D721Med (cell line): ENCODE measurements at regions not wholly inside any gene's neighbourhood (a gene's known extent, or its start where the extent isn't known, plus 50 kb on each side); places are given as distances from the start of the nearest gene placed in this dataset.
A peak's percentile ranks its signal among the peaks of the same experiment; 100 is the strongest.
"Not testable (repeated sequence)": the region's sequence is repeated elsewhere in the genome, so short reads cannot be mapped to it uniquely, and the experiment has no call there.

Experiments used
- DNase-seq: peaks from one replicate; pipeline ENCODE4 v3.0.0; 2011; ENCODE audit warnings: low spot score; ENCODE audit not compliant: insufficient read length
- FAIRE-seq: peaks from 2 replicates; lab custom pipeline; 2011; peaks lifted over from hg19 to GRCh38; lab: Jason Lieb, UNC
- CTCF ChIP-seq: IDR thresholded peaks from 2 replicates; pipeline ENCODE4 v1.5.1; 2012; ENCODE audit warnings: mild to moderate bottlenecking, control low read depth; ENCODE audit not compliant: insufficient read depth; ENCODE audit errors: missing control alignments

DNA sequence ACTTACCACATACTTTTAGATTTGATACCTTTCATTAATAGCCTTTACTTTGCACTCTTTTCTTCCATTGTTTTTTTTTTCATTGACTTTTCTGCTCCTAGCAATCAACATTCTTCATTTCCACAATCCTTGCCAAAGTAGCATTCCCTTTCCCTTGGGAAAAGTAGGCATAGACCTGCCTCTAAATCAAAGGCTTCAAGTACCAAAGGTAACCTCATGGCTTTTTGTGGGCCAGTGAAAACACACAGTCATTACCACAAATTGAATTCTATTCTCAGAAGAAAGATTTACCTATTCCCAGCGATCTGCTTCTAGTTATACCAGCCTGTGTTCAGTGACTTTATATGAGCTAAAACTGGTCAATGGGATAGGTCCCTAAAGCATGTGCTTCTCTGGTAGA lies 109.2 kb downstream of the SOCS6 start:
- TF ChIP-seq CTCF, result no peak
- DNase-seq (no peak), FAIRE-seq (no peak)

DNA sequence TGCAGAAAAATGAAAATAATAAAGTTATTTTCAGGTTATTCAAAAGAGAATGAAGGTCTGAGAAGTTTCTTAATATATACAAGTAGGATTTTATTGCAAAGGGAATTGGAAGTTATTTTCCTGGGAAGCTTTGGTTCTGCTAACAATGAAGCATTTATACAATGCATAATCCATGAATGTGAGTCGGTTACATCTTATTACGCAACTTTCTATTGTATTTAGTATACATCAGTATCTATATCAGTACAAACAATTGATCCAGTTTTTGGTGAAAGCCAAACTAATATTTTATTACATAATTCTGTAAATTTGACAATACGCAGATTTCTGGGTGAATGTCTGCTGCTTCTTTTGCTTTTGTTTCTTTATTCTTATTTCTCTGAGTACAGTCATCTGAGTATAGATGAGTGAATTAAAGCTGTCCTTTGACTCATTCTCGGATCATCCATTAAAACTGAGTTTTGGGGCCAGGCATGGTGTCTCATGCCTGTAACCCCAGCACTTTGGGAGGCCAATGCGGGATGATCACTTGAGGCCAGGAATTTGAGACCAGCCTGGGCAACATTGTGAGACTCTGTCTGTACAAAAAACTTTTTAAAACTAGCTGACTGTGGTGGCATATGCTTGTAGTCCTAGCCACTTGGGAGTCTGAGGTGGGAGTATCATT lies 108.5 kb downstream of the SOCS6 start:
- DNase-seq (no peak), FAIRE-seq (no peak)
- TF ChIP-seq CTCF, result no peak

DNA sequence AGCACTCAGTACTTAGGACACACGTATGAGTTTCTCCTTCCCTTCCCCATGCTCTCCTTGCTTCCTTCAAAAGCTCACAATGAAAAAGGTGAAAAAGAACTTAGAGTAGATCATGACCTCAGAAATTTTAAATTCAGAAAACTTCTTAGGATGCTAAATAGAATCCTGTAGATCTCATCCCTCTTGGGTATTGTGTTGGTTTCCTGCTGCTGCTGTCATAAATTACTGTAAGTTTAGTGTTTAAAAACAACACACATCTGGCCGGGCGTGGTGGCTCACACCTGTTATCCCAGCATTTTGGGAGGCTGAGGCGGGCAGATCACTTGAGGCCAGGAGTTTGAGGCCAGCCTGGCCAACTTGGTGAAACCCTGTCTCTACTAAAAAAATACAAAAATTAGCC lies 106.9 kb downstream of the SOCS6 start:
- not testable (repeated sequence) for FAIRE-seq, DNase-seq

DNA sequence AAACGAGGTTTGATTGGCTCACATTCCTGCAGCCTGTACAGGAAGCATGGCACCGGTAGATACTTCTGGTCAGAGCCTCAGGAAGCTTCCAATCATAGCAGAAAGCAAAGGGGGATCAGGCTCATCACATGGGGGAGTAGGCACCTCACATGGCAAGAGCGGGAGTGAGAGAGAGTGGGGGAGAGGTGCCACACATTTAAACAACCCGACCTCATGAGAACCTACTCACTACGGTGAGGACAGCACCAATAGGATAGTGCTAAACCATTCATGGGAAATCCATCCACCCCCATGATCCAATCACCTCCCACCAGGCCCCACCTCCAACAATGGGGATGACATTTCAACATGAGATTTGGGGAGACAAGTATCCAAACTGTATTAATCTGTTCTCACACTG lies 105.8 kb downstream of the SOCS6 start:
- peak; percentile 11 for FAIRE-seq
- TF ChIP-seq CTCF, result no peak
- no peak for DNase-seq

GRCh38 chr18:70390371-70391090 lies 101.7 kb downstream of the SOCS6 start:
- FAIRE-seq, result peak; percentile 99
- no peak for TF ChIP-seq CTCF
- no peak for DNase-seq

GRCh38 chr18:70389036-70389435 lies 100.2 kb downstream of the SOCS6 start:
- DNase-seq, FAIRE-seq: not testable (repeated sequence)

DNA sequence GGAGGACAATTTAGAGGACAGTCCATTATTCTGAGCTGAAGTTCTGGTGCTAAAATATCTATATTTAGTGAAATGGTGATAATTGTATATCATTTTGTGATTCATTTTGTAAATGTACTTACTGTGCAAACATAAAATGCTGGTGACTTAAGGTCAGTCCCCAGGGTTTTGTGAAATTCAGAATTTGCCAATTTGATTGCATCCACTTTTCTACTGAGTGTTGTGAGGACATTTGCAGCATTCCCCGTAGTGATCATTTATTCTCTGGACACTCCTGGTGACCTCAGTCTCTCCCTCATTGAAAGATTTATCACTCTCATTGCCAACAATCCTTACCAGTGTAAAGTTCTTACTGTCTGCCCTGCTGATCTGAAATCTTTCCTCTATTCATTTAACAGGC lies 98.2 kb downstream of the SOCS6 start:
- TF ChIP-seq CTCF, result no peak
- DNase-seq (no peak), FAIRE-seq (no peak)

GRCh38 chr18:70386582-70386981 lies 97.7 kb downstream of the SOCS6 start:
- TF ChIP-seq CTCF, result no peak
- DNase-seq (no peak), FAIRE-seq (peak; percentile 98)
